ACC112 (cell line): ENCODE measurements at regions not wholly inside any gene's neighbourhood (a gene's known extent, or its start where the extent isn't known, plus 50 kb on each side); places are given as distances from the start of the nearest gene placed in this dataset.

ENCODE experiments used
- H2AFZ ChIP-seq: fragments of 200-600 bp; sonication (generic); one replicate; pipeline ENCODE4 v1.6.0; 2017; ENCODE audit warnings: antibody characterized with exemption, low read length; ENCODE audit not compliant: unreplicated experiment
- H3K27ac ChIP-seq: fragments of 200-600 bp; sonication (generic); 2 replicates; pipeline ENCODE4 v1.5.1; 2014; ENCODE audit warnings: low read depth, mild to moderate bottlenecking, antibody characterized with exemption, low read length, moderate library complexity
- H3K27me3 ChIP-seq: fragments of 200-600 bp; sonication (generic); 2 replicates; pipeline ENCODE4 v1.6.1; 2014; ENCODE audit warnings: mild to moderate bottlenecking, antibody characterized with exemption, low read length, moderate library complexity, mixed read lengths; ENCODE audit not compliant: insufficient read depth
- H3K36me3 ChIP-seq: fragments of 200-600 bp; sonication (generic); 2 replicates; pipeline ENCODE4 v1.6.1; 2016; ENCODE audit warnings: mild to moderate bottlenecking, antibody characterized with exemption, low read length, moderate library complexity, mixed read lengths; ENCODE audit not compliant: insufficient read depth
- H3K4me1 ChIP-seq: fragments of 200-600 bp; sonication (generic); one replicate; pipeline ENCODE4 v1.6.1; 2016; ENCODE audit warnings: low read length, mixed read lengths; ENCODE audit not compliant: insufficient read depth, unreplicated experiment, control insufficient read depth
- H3K4me3 ChIP-seq: fragments of 200-600 bp; sonication (generic); 2 replicates; pipeline ENCODE4 v1.5.1; 2014; ENCODE audit warnings: mild to moderate bottlenecking, low read depth, low read length
- H3K79me2 ChIP-seq: fragments of 200-600 bp; sonication (generic); one replicate; pipeline ENCODE4 v1.6.0; 2016; ENCODE audit warnings: low read length; ENCODE audit not compliant: control insufficient read depth, unreplicated experiment, insufficient read depth

DNA sequence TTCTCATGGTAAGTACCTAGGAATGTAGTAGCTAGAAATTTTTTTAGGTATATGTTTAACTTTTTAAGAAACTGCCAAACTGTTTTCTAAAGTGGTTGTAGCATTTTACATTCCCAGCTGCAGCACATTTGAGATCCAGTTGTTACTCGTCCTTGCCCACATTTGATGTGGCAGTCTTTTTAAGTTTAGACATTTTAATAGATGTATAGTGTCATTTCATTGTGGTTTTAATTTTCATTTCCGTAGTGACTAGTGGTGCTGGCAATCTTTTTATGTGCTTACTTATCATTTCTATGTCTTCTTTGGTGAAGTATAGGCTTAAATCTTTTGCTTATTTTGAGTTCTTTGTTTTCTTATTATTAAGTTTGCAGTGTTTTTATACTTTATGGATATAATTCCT, 171.6 kb downstream of the GAS1 start:
- H2AFZ ChIP-seq, result no peak overlapping the region
- H3K79me2 ChIP-seq, result no peaks in the 10 kb centered on the region
- no peaks in the 10 kb centered on the region for H3K4me1 ChIP-seq
- peaks cover 49% of the 10 kb centered on the region for H3K27me3 ChIP-seq
- H3K36me3 ChIP-seq, result no peaks in the 10 kb centered on the region
- no peak overlapping the region for H3K27ac ChIP-seq
- H3K4me3 ChIP-seq, result no peak overlapping the region

DNA sequence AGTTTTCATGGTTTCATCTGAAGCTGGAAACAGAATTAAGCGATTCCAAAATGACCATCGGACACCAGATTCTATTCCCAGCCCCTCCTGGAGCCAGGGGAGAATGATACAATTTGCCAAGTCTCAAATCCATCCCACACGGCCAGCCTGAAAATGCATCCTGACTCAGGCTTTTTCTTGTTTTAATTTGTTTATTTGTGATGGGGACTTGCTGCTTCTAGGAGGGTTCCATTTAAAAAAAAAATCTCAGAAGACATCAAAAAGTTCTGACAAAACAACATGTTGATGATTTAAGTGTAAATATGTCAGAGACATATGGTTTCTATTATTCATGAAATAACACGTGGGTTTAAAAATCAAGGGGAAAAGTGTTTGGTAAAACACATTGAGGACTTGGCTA, 173.2 kb downstream of the GAS1 start:
- no peak overlapping the region for H3K27ac ChIP-seq
- no peaks in the 10 kb centered on the region for H3K4me1 ChIP-seq
- peaks cover 50% of the 10 kb centered on the region for H3K27me3 ChIP-seq
- no peak overlapping the region for H2AFZ ChIP-seq
- no peak overlapping the region for H3K4me3 ChIP-seq
- no peaks in the 10 kb centered on the region for H3K36me3 ChIP-seq
- H3K79me2 ChIP-seq, result no peaks in the 10 kb centered on the region

DNA sequence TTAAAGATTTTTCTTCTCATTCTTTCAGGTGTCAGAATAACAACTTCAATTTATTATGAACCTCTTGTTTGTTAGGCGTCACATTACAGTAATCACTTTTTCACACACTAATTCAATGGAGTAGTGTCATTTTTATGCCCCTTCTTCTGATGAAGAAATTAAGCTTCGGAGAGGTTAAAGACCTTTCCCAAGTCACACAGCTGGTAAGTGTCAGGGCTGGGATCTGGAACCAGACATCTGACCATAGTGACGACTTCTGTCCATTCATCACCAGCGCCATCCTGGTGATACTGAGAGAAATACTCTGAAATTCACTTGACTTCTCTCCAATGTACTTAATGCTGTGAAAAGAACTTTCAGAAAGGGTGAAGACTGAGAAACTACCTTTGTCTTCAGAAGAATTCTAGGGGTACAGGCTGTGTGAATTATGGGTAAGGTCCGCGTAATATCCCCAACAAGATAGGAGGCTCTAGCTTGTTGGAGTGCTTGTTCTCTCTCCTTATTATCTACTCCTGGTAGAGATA, 173.8 kb downstream of the GAS1 start:
- no peak overlapping the region for H2AFZ ChIP-seq

DNA sequence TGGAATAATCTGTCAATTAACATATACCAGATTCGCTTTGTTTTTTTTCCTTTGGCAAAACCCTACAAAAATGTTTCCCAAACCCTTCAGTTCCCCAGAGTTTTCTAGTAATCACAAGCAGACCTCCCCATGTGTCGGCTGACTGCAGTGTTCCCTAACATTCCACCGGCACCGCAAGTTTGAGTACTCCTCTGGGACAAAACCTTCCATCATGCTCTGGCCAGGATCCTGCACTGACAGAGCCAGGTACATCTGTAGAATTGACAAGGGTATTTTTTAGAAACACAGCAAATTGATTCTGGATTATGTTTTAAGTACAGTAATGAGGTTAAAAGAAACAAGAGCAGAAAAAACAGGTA, 174.7 kb downstream of the GAS1 start:
- no peak overlapping the region for H3K27ac ChIP-seq
- no peak overlapping the region for H2AFZ ChIP-seq
- H3K4me3 ChIP-seq, result no peak overlapping the region
- no peaks in the 10 kb centered on the region for H3K4me1 ChIP-seq
- no peaks in the 10 kb centered on the region for H3K79me2 ChIP-seq
- peaks cover 54% of the 10 kb centered on the region for H3K27me3 ChIP-seq
- H3K36me3 ChIP-seq, result no peaks in the 10 kb centered on the region

More for the DNA sequence above, 173.8 kb downstream of the GAS1 start:
- Histone ChIP-seq H3K27me3 (peaks cover 54% of the 10 kb centered on the region), H3K4me1 (no peaks in the 10 kb centered on the region), H3K27ac (no peak overlapping the region), H3K36me3 (no peaks in the 10 kb centered on the region), H3K4me3 (no peak overlapping the region), H3K79me2 (no peaks in the 10 kb centered on the region)

DNA sequence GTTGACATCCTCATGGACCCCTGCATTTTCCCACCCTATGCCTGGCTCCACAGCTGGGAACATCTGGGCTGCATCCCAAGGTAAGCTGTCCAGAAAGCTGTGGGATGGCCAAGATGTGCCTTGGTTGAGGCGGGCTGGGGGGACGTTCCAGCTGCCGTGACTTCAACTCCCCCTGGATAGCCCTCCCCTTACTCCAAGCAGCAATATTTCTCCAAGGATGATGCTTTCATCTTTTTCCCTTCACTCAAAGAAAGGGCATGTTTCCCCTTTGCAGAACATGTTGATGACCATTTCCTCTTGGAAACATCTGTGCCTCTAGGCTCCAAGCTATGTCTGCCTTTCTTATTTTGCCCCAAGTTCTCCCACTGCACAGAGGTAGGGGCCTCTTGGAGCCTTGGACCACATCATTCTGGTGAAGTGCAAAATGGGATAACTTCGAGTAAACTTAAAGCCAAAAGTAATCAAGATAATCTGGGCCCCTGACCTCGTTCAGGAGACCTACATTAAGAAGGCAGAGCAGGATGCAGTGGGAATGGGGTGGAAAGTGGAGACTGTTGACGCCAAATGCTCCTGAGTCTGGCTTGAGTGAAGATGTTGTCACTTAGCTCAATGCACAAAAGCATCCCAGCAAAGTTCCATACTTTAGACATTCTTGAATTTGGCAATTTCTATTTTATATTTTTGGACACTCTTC, 175.2 kb downstream of the GAS1 start:
- Histone ChIP-seq H2AFZ (no peak overlapping the region), H3K4me3 (no peak overlapping the region), H3K27ac (no peak overlapping the region), H3K79me2 (no peaks in the 10 kb centered on the region), H3K4me1 (no peaks in the 10 kb centered on the region), H3K36me3 (no peaks in the 10 kb centered on the region), H3K27me3 (peaks cover 54% of the 10 kb centered on the region)

DNA sequence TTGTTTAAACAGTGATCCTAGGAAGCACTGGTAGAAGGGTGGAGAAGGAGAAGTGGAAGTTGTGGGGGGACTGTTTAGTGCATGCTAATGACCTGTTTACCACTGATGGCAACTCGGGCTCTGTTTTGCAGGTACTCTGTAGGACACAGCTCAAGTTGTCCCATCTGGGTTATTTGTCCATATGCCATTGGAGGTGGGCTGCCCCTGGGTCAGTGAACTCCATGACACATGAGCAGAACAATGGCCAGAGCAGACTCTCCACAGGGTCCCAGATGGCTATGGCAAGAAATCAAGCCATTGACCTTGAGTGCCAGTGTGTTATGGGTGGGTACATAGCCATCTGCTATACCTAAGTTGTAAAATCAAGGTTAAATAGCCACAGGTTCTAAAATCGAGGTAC, 175.9 kb downstream of the GAS1 start:
- Histone ChIP-seq H3K4me3 (no peak overlapping the region), H3K36me3 (no peaks in the 10 kb centered on the region), H3K27ac (no peak overlapping the region), H3K79me2 (no peaks in the 10 kb centered on the region), H3K27me3 (peaks cover 53% of the 10 kb centered on the region), H2AFZ (no peak overlapping the region), H3K4me1 (no peaks in the 10 kb centered on the region)

DNA sequence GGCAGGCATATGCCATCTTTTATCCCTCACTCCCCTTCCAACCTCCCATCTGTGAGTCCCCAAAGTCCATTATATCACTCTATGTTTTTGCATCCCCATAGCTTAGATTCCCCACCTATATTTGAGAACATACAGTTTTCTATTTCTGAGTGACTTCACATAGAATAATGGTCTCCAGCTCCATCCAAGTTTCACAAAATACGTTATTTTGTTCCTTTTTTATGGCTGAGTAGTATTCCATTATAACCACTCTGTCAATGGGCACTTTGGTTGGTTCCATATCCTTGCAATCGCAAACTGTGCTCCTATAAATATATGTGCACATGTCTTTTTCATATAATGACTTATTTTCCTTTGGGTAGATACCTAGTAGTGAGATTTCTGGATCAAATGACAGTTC, 178.6 kb downstream of the GAS1 start:
- H3K27me3 ChIP-seq, result peaks cover 33% of the 10 kb centered on the region
- H3K36me3 ChIP-seq, result no peaks in the 10 kb centered on the region
- no peak overlapping the region for H3K4me3 ChIP-seq
- no peaks in the 10 kb centered on the region for H3K79me2 ChIP-seq
- no peaks in the 10 kb centered on the region for H3K4me1 ChIP-seq
- no peak overlapping the region for H3K27ac ChIP-seq
- H2AFZ ChIP-seq, result no peak overlapping the region

DNA sequence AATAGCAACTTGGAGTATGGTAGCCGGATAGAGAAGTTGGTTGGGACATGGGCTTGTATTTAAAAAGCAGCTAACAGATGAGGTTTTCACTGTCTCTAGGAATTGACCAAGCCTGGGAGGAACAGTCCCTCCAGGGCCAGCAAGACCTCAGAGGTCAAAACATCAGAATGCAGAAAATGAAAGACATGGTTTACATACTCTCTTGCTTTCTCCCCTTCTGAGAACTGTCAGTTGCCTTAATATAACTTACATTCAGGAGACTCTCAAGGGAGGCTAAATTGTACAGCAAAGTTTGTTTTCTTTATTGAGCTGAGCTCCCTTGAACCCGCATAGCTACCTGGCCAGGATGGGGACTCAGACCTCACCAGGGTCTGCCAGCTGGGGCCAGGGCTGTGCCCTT, 179.3 kb downstream of the GAS1 start:
- Histone ChIP-seq H3K27me3 (peaks cover 26% of the 10 kb centered on the region), H2AFZ (no peak overlapping the region), H3K79me2 (no peaks in the 10 kb centered on the region), H3K4me3 (no peak overlapping the region), H3K36me3 (no peaks in the 10 kb centered on the region), H3K27ac (no peak overlapping the region), H3K4me1 (no peaks in the 10 kb centered on the region)

DNA sequence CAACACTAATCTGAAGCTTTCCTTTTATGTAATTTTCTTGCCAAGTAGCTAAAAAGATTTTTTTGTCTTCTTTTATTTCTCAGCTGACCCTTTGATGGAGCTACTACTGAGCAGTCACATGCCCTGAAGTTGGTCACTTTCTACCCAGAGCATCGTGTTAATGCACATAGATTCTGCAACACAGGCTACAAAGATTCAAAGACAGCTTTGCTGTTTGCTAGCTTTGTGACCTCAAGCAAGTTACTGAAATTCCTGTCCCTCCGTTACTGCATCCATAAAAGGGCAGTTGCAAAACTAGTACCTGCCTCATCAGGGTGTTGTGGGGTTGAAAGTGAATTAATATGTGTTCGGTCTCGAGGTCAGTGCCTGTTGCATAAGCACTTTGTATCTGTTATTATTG, 179.9 kb downstream of the GAS1 start:
- peaks cover 22% of the 10 kb centered on the region for H3K27me3 ChIP-seq
- no peaks in the 10 kb centered on the region for H3K79me2 ChIP-seq
- no peaks in the 10 kb centered on the region for H3K4me1 ChIP-seq
- H3K27ac ChIP-seq, result no peak overlapping the region
- no peaks in the 10 kb centered on the region for H3K36me3 ChIP-seq
- no peak overlapping the region for H3K4me3 ChIP-seq
- H2AFZ ChIP-seq, result no peak overlapping the region

DNA sequence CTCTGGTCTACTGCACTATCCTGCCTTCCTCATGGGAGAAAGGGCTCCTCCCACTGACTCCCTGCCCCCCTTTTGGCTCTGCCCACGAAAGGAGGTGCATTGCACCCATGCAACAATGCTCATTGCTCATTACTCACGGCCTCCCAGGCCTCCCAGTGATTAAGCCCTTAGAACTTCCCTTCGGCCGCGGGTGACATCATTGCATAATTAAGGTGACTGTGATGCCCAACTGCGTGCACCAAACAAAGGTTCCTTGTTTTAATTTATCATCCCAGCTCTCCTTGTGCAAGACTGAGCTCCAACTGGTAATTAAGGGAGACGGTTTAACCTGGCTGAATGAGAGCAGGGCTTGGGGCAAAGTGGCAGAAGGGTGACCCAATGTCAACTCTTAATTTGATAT, 180.4 kb downstream of the GAS1 start:
- Histone ChIP-seq H3K27ac (no peak overlapping the region), H3K4me1 (no peaks in the 10 kb centered on the region), H3K36me3 (no peaks in the 10 kb centered on the region), H3K4me3 (no peak overlapping the region), H3K27me3 (peaks cover 18% of the 10 kb centered on the region), H2AFZ (no peak overlapping the region), H3K79me2 (no peaks in the 10 kb centered on the region)

DNA sequence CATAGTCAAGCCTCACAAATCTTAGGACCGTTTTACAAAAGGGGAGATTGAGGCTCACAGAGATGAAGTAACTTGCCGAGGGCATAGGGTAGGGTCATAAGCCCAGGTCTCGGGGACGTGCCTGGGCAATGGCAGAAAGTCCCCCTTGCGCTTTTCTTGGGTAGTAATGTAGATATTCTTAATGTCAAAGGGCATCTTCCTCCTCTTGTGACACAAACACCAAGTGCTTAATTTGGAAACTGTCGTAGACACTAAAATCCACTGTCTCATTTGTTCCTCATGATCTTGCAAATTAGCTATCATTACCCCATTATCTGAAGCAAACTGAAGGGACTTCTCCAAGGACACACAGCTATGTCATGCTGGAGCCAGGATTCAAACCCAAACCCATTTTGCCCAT, 180.8 kb downstream of the GAS1 start:
- H3K79me2 ChIP-seq, result no peaks in the 10 kb centered on the region
- no peak overlapping the region for H3K27ac ChIP-seq
- H3K27me3 ChIP-seq, result peaks cover 14% of the 10 kb centered on the region
- no peak overlapping the region for H3K4me3 ChIP-seq
- H2AFZ ChIP-seq, result no peak overlapping the region
- no peaks in the 10 kb centered on the region for H3K36me3 ChIP-seq
- no peaks in the 10 kb centered on the region for H3K4me1 ChIP-seq
